GM23338 (cell line): ENCODE measurements at regions not wholly inside any gene's neighbourhood (a gene's known extent, or its start where the extent isn't known, plus 50 kb on each side); places are given as distances from the start of the nearest gene placed in this dataset.

ENCODE experiments used
- EZH2 ChIP-seq: fragments of 200-600 bp; sonication (generic); IDR thresholded peaks from one replicate; pipeline ENCODE4 v1.8.0; 2017; ENCODE audit warnings: antibody characterized with exemption, mild to moderate bottlenecking, low read depth; ENCODE audit not compliant: unreplicated experiment
- JUNB ChIP-seq: IDR thresholded peaks from one replicate; pipeline ENCODE4 v1.6.1; 2016; ENCODE audit warnings: antibody characterized with exemption; ENCODE audit not compliant: unreplicated experiment
- TF ChIP-seq, protein P1 (sequence below), 2 experiments: fragments of 200-600 bp in 1 of 2; sonication (generic) in 1 of 2; conservative IDR thresholded peaks; 2 replicates each; pipeline versions ENCODE4 v1.5.1 to v1.6.1; 2016 to 2017; ENCODE audit warnings: antibody characterized with exemption in 2 of 2, low read depth in 2 of 2, mild to moderate bottlenecking in 2 of 2, moderate library complexity in 1 of 2
- TF ChIP-seq, protein P2 (sequence below): IDR thresholded peaks from one replicate; pipeline ENCODE4 v1.6.1; 2018; ENCODE audit warnings: antibody characterized with exemption; ENCODE audit not compliant: unreplicated experiment

DNA sequence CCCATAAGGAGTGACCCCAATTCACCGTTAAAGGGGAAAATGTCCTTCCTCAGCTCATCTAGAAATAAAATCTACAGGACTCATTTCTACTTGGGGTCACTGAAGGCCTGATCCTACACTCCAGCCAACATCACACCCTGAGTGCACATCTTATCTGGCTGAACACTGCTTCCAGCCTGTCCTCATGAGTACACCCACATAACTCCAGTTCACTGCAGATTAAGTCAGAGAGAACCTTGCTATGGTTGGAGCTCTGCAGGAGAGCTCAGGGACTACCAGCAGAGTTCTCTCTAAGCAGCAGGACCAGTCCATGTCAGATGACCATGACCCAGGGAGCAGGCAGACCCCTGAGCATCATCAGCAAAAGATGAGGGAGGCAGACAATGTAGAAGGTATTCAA is 126.9 kb upstream of the MAP3K1 start:
- TF ChIP-seq, protein P1, sequence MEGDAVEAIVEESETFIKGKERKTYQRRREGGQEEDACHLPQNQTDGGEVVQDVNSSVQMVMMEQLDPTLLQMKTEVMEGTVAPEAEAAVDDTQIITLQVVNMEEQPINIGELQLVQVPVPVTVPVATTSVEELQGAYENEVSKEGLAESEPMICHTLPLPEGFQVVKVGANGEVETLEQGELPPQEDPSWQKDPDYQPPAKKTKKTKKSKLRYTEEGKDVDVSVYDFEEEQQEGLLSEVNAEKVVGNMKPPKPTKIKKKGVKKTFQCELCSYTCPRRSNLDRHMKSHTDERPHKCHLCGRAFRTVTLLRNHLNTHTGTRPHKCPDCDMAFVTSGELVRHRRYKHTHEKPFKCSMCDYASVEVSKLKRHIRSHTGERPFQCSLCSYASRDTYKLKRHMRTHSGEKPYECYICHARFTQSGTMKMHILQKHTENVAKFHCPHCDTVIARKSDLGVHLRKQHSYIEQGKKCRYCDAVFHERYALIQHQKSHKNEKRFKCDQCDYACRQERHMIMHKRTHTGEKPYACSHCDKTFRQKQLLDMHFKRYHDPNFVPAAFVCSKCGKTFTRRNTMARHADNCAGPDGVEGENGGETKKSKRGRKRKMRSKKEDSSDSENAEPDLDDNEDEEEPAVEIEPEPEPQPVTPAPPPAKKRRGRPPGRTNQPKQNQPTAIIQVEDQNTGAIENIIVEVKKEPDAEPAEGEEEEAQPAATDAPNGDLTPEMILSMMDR (conservative IDR thresholded peaks at IDR 0.05; ENCODE audit: low read depth in 2 of 2) = no peak
- TF ChIP-seq, protein P2, sequence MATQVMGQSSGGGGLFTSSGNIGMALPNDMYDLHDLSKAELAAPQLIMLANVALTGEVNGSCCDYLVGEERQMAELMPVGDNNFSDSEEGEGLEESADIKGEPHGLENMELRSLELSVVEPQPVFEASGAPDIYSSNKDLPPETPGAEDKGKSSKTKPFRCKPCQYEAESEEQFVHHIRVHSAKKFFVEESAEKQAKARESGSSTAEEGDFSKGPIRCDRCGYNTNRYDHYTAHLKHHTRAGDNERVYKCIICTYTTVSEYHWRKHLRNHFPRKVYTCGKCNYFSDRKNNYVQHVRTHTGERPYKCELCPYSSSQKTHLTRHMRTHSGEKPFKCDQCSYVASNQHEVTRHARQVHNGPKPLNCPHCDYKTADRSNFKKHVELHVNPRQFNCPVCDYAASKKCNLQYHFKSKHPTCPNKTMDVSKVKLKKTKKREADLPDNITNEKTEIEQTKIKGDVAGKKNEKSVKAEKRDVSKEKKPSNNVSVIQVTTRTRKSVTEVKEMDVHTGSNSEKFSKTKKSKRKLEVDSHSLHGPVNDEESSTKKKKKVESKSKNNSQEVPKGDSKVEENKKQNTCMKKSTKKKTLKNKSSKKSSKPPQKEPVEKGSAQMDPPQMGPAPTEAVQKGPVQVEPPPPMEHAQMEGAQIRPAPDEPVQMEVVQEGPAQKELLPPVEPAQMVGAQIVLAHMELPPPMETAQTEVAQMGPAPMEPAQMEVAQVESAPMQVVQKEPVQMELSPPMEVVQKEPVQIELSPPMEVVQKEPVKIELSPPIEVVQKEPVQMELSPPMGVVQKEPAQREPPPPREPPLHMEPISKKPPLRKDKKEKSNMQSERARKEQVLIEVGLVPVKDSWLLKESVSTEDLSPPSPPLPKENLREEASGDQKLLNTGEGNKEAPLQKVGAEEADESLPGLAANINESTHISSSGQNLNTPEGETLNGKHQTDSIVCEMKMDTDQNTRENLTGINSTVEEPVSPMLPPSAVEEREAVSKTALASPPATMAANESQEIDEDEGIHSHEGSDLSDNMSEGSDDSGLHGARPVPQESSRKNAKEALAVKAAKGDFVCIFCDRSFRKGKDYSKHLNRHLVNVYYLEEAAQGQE = no peak
- TF ChIP-seq EZH2 = no peak
- TF ChIP-seq JUNB = no peak
